IPS-20b (cell line): ENCODE measurements at regions not wholly inside any gene's neighbourhood (a gene's known extent, or its start where the extent isn't known, plus 50 kb on each side); places are given as distances from the start of the nearest gene placed in this dataset.
A peak's percentile ranks its signal among the peaks of the same experiment; 100 is the strongest.

ENCODE experiments used
- H3K27ac ChIP-seq: one replicate; pipeline ENCODE4 v1.5.1; 2013; ENCODE audit warnings: low read length
- H3K27me3 ChIP-seq: 2 replicates; pipeline ENCODE4 v1.6.1; 2013; ENCODE audit warnings: mild to moderate bottlenecking, low read length, inconsistent platforms; ENCODE audit not compliant: insufficient read depth
- H3K36me3 ChIP-seq: 2 replicates; pipeline ENCODE4 v1.6.1; 2013; ENCODE audit warnings: low read depth, mild to moderate bottlenecking, inconsistent platforms, low read length, moderate library complexity; ENCODE audit not compliant: insufficient read depth
- H3K4me1 ChIP-seq: 2 replicates; pipeline ENCODE4 v1.6.1; 2013; ENCODE audit warnings: mild to moderate bottlenecking, control low read depth, inconsistent platforms, low read length, moderate library complexity; ENCODE audit not compliant: insufficient read depth
- H3K4me3 ChIP-seq: 2 replicates; pipeline ENCODE4 v1.5.1; 2013; ENCODE audit warnings: mild to moderate bottlenecking, low read length, inconsistent platforms
- H3K9ac ChIP-seq: 2 replicates; pipeline ENCODE4 v1.6.1; 2013; ENCODE audit warnings: low read depth, mild to moderate bottlenecking, inconsistent platforms, low read length, moderate library complexity
- H3K9me3 ChIP-seq: 2 replicates; pipeline ENCODE4 v1.6.1; 2013; ENCODE audit warnings: mild to moderate bottlenecking, low read depth, low read length, inconsistent platforms; ENCODE audit not compliant: insufficient read depth

DNA sequence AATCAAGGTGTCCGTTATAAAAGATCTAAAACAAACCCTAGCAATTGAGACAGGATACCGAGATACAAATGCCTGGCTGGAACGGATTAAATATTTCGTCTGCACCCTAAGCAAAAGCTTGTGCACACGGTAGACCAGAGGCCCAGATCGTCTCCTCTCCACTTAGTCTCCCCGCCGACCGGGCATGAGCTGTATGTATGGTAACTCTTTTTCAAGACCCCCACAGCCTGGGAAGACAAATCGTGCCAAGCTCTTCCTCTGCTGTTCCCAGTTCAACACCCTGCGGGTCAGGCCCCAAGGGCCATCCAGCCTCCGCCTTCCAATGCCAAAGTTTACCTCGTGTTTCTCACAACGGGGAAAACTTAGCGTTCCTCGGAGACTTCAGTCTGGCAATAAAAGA is 285.7 kb upstream of the GALNT17 start:
- Histone ChIP-seq H3K4me3 (no peak overlapping the region), H3K36me3 (no peaks in the 10 kb centered on the region), H3K27ac (no peak overlapping the region), H3K9me3 (peaks cover 27% of the 10 kb centered on the region), H3K9ac (no peak overlapping the region), H3K27me3 (no peaks in the 10 kb centered on the region), H3K4me1 (no peaks in the 10 kb centered on the region)

DNA sequence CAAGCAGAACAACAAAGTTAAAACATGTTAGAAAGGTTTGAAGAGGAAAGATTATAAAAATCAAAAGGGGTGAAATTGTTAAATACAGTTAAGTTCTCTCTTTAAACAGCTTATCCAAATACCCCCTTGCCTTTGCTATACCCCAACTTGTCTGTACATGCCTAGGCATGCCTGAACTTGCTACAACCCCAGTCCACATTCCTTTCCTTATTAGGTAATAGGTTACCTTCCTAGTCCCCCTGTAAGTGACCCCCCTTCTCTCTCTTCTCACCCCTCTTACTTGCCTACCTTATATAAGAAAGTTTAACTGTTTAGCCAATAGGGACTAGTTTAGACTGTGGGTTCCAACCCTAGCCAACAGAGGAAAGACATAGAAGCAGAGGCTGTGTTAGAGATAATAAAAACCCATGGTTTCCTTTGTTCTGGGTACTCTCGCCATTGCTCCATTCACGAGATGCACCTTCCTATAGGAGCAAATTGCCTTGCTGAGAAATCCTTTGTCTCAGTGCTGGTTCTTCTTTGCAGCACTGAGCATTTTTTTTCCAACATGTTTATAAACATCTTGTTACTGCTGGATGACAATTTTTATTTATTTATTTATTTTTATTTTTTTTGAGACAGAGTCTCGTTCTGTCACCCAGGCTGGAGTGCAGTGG is 282.2 kb upstream of the GALNT17 start:
- no peaks in the 10 kb centered on the region for H3K4me1 ChIP-seq
- no peak overlapping the region for H3K27ac ChIP-seq

DNA sequence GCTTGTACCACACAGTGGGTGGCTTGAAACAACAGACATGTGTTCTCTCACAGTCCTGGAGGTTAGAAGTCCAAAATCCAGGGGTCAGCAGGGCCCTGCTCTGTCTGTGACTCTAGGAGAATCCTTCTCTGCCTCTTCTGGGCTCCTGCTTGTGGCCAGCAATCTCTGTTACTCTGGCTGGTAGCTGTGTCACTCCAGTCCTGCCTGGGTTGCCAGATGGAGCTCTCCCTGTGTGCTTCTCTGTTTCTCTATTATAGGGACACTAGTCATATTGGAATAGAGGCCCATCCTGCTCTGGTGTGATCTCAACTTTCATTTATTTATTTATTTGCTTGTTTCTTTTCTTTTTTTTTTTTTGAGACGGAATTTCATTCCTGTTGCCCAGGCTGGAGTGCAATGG is 276.6 kb upstream of the GALNT17 start:
- Histone ChIP-seq H3K36me3 (0 out of 2 replicates have a peak, but pooled peaks cover 3% of the 10 kb centered on the region), H3K4me3 (no peak overlapping the region), H3K27me3 (no peaks in the 10 kb centered on the region), H3K9me3 (peaks cover 20% of the 10 kb centered on the region), H3K27ac (no peak overlapping the region), H3K9ac (no peak overlapping the region), H3K4me1 (peaks cover 16% of the 10 kb centered on the region; the same call in 1 of the 2 replicates)

More for the DNA sequence above, 282.2 kb upstream of the GALNT17 start:
- Histone ChIP-seq H3K9me3 (peaks cover 28% of the 10 kb centered on the region), H3K27me3 (no peaks in the 10 kb centered on the region), H3K4me3 (0 out of 2 replicates have a peak overlapping the region, but pooled peaks have one; percentile 1), H3K36me3 (no peaks in the 10 kb centered on the region), H3K9ac (no peak overlapping the region)

DNA sequence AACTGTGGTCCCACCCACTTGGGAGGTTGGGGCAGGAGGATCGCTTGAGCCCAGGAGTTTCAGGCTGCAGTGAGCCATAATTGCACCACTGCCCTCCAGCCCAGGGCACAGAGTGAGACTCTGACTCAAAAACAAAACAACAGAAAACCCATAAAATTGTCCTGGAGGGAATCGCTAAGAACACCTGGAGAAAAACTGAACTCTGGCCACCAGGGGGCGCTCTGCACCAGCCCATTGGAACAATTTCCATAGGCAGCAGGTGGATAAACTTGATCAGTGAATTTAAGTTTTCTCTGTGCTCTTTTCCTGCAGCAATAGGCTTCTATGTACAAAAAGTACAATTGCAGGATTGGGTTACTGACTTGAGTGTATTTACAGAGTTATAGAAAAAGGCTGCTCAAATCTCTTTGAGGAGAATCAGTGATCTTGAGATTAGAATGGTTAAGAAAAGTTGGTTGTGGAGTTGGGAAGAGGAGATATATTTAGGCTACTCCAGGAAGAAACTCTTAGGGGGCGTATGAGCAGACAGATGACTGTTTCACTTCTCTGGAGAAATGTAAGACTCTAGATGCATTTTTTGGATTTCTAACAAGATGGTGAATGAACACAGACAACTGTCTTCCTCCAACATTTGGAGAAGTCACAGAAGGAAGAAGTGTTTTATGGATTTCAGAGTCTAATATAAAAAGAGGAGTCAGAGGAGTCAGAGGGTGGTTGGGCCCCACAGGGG is 274.9 kb upstream of the GALNT17 start:
- Histone ChIP-seq H3K9ac (peak overlapping the region; percentile 51; the same call in 1 of the 2 replicates), H3K27me3 (no peaks in the 10 kb centered on the region), H3K4me3 (peak overlapping the region; percentile 2; the same call in 1 of the 2 replicates), H3K9me3 (peaks cover 11% of the 10 kb centered on the region), H3K27ac (peak overlapping the region; percentile 77), H3K4me1 (peaks cover 16% of the 10 kb centered on the region; the same call in 1 of the 2 replicates), H3K36me3 (0 out of 2 replicates have a peak, but pooled peaks cover 3% of the 10 kb centered on the region)

DNA sequence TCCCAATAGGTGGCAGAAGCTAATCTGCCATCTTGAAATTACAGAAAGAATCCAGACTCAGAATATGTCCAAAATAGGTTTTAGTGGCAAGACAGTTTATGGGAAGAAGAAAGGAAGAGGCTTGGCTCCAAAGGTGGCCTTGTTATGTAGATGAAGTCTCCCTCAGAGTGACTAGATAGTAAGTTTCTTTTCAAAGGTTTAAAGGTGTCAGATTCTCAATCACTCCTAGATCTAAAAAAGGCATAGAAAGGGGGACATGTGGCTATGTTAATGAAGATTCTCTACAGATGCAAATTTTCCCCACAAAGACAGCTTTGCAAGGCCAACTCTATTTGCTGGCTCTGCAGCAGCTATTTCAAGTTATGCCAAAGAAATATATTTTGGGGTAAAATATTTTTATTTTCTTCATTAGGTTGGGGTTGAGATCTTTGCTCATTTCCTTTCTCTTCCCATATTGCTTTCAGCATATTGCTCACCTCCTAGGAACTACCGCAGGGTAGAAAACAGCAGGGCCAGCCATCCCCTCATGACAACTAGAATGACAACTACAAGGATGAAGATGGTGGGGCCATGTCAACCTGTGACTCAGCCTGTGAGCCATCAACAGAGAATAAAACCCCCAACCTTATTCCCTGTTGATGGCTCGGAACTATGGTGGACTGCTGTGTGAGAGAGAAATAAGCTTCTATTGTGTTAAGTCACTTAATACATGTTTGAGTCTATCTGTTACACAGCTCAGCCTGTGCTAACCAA is 274.0 kb upstream of the GALNT17 start:
- peaks cover 11% of the 10 kb centered on the region for H3K9me3 ChIP-seq
- H3K4me3 ChIP-seq = peak overlapping the region; percentile 13; the same call in 1 of the 2 replicates
- peak overlapping the region; percentile 51; the same call in 1 of the 2 replicates for H3K9ac ChIP-seq
- peak overlapping the region; percentile 60 for H3K27ac ChIP-seq
- H3K4me1 ChIP-seq = peaks cover 16% of the 10 kb centered on the region; the same call in 1 of the 2 replicates
- no peaks in the 10 kb centered on the region for H3K27me3 ChIP-seq
- H3K36me3 ChIP-seq = 0 out of 2 replicates have a peak, but pooled peaks cover 3% of the 10 kb centered on the region

DNA sequence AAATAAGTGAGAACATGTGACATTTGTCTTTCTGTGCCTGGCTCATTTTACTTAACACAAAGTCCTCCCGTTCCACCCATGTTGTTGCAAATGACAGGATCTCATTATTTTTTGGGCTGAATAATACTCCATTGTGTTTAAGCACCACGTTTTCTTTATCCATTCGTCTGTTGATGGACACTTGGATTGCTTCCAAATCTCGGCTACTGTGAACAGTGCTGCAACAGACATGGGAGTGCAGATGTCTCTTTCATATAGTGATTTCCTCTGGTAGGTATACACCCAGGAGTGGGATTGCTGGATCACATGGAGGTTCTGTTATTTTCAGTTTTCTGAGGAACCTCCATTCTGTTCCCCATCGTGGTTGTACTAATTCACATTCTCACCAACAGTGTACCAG is 264.4 kb upstream of the GALNT17 start:
- Histone ChIP-seq H3K36me3 (no peaks in the 10 kb centered on the region), H3K4me3 (no peak overlapping the region), H3K9me3 (no peaks in the 10 kb centered on the region), H3K27ac (no peak overlapping the region), H3K9ac (no peak overlapping the region), H3K27me3 (no peaks in the 10 kb centered on the region), H3K4me1 (no peaks in the 10 kb centered on the region)

DNA sequence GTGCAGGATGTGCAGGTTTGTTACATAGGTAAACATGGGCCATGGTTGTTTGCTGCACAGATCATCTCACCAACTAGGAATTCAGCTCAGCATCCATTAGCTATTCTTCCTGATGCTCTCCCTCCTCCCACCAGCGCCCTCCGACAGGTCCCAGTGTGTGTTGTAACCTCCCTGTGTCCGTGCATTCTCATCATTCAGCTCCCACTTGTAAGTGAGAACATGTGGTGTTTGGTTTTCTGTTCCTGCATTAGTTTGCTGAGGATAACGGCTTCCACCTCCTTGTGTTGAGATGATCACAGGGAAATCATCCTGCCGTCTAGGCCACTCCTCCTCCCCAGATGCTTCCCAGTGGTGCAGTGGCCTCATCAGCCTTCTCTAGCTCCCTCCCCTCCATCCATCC is 261.6 kb upstream of the GALNT17 start:
- H3K36me3 ChIP-seq = no peaks in the 10 kb centered on the region
- H3K9ac ChIP-seq = no peak overlapping the region
- H3K27ac ChIP-seq = no peak overlapping the region
- no peaks in the 10 kb centered on the region for H3K27me3 ChIP-seq
- no peak overlapping the region for H3K4me3 ChIP-seq
- H3K9me3 ChIP-seq = no peaks in the 10 kb centered on the region
- no peaks in the 10 kb centered on the region for H3K4me1 ChIP-seq

DNA sequence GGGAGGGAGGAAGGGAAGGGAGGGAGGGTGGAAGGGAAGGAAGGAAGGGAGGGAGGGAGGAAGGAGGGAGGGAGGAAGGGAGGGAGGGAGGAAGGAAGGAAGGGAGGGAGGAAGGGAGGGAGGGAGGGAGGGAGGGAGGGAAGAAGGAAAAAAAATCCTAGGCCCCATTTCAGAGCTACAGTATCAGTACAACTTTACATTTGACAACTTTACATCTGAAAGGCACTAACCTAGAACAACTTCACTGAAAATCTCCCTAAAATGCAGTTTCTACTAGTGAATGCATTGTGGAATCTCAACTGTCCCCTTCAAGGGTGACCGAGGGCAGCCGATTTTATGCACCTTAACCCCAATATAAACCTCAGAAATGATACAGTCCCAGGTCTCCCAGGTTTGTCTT is 259.8 kb upstream of the GALNT17 start:
- H3K4me3 ChIP-seq = no peak overlapping the region
- H3K27me3 ChIP-seq = no peaks in the 10 kb centered on the region
- no peak overlapping the region for H3K27ac ChIP-seq
- no peaks in the 10 kb centered on the region for H3K9me3 ChIP-seq
- H3K36me3 ChIP-seq = no peaks in the 10 kb centered on the region
- H3K9ac ChIP-seq = no peak overlapping the region
- no peaks in the 10 kb centered on the region for H3K4me1 ChIP-seq

DNA sequence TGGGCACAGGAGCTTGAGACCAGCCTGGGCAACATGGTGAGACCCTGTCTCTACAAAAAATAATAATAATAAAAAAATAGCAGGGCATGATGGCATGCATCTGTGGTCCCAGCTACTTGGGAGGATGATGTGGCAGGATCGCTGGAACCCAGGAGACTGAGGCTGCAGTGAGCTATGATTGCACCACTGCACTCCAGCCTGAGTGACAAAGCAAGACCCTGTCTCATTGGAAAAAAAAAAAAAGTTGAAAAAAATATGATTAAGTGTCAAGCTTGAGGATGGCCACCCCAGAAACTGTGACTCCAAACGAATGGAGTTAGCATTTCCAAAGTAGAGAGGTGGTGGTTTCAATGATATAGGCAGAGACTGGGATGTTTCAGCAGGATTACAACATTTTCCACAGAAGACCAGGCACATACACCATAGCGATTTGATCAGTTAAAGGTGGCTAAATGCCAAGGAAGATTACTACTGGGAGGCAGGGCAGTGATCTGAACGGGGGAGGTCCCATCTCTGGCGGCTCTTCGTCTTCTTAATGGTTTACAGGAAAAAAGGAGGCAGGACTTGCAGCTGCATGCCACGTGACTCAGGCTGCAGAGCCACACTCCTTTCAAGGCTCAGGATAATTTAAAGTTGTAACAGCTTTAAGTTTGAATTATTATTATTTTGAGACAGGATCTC is 250.6 kb upstream of the GALNT17 start:
- Histone ChIP-seq H3K27ac (no peak overlapping the region), H3K9me3 (no peaks in the 10 kb centered on the region), H3K4me1 (peaks cover 16% of the 10 kb centered on the region), H3K27me3 (no peaks in the 10 kb centered on the region), H3K36me3 (no peaks in the 10 kb centered on the region), H3K9ac (no peak overlapping the region), H3K4me3 (no peak overlapping the region)

DNA sequence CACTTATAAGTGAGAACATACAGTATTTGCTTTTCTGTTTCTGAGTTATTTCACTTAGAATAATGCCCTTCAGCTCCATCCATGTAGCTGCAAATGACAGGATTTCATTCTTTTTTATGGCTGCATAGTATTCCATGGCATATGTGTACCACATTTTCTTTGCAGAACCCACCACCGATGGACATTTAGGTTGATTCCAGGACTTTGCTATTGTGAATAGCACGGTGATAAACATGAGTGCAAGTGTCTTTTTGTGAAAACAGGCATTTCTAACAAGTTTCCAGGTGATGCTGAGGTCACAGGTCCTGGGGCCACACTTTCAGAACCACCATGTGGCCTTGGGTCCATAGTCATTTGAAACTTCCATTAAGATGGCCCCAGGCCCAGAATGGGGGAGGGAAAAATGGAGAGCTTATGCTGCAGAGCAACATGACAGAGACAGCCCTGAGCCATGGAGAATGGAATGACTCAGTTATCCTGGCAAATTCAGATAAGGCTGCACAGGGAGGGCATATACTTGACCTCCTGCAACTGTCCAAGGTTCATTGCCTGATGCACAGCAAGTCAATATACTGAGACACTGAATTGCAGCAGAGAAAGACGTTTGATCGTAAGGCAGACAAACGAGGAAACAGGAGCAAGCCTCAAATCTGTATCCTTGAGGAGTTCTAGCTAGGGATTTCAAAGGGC is 248.0 kb upstream of the GALNT17 start:
- peaks cover 18% of the 10 kb centered on the region for H3K4me1 ChIP-seq
- H3K36me3 ChIP-seq = no peaks in the 10 kb centered on the region
- no peaks in the 10 kb centered on the region for H3K27me3 ChIP-seq
- H3K9ac ChIP-seq = peak overlapping the region; percentile 38; the same call in 1 of the 2 replicates
- H3K27ac ChIP-seq = peak overlapping the region; percentile 77
- peaks cover 4% of the 10 kb centered on the region; the same call in 1 of the 2 replicates for H3K9me3 ChIP-seq
- H3K4me3 ChIP-seq = peak overlapping the region; percentile 24; the same call in 1 of the 2 replicates

DNA sequence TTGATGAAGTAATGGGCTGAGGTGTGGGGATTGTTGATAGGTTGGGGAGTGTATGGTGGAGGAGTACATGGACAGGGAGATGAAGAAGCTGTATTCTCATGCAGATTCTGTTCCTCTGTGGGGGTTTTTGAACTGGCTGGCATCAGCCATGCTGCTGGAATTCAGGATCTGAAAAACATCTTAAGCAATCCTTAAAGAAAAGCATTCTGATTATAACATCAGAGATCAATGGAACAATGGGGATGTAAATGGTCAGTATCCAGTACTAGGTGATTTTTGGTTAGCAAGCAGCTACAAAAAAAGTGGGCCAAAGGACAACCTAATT is 247.5 kb upstream of the GALNT17 start:
- no peaks in the 10 kb centered on the region for H3K36me3 ChIP-seq
- H3K9ac ChIP-seq = peak overlapping the region; percentile 51; the same call in 1 of the 2 replicates
- no peaks in the 10 kb centered on the region for H3K27me3 ChIP-seq
- peak overlapping the region; percentile 77 for H3K27ac ChIP-seq
- H3K4me3 ChIP-seq = peak overlapping the region; percentile 21; the same call in 1 of the 2 replicates
- H3K4me1 ChIP-seq = peaks cover 18% of the 10 kb centered on the region
- peaks cover 9% of the 10 kb centered on the region for H3K9me3 ChIP-seq
